Erythroblast (primary cell): ENCODE measurements at regions not wholly inside any gene's neighbourhood (a gene's known extent, or its start where the extent isn't known, plus 50 kb on each side); places are given as distances from the start of the nearest gene placed in this dataset.

Experiments
- GATA1 ChIP-seq: IDR thresholded peaks from 2 replicates; pipeline ENCODE4 v1.6.1; 2011; ENCODE audit warnings: low read depth, mild to moderate bottlenecking, control low read depth, low read length, moderate library complexity
- POLR2A ChIP-seq: IDR thresholded peaks from 2 replicates; pipeline ENCODE4 v1.6.1; 2011; ENCODE audit warnings: mild to moderate bottlenecking, low read length

DNA sequence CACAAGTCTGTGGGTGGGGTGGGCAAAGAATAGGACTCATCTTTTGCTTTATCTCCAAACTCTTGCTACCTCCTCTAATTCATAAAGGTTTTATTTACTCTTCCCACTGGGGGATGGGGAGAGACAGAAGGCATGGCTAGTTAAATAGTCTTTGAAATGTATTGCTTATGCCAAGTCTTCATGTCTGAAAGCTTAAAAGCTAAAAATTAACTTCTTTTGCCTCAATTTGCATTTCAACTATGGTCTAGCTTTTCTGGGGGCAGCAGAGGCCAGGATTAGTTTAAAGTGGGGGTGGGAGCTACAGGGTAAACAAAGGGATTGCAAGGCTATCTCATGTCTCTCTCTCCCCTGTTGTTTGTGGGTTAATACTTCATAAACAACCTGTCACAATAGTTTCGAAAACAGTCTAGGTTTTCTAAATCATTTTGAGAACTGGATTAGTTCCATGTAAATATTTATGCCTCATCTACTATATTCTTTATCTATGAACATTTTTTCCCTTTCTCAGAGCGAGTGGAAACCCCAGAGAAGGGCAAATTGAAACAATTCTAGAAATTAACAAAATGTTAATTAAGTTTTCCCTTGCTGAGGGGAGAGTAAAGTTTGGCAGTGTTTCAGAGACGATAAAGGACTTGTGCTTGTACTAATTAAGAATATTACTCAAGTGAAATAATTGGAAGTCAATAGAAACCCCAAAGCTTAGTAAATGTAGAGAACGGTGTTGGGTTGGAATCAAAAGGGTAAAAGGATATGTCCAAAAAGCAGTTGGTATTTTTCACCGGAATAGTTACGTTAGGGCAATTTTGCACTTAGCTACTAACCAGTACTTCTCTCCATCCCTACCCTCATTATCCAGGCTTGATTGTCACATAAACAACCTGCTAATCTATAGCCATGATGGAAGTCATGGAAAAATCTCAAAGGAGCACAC is 182.2 kb downstream of the GIPC2 start:
- TF ChIP-seq POLR2A (no peak), GATA1 (no peak)
